ENCODE measurements at regions not wholly inside any gene's neighbourhood (a gene's known extent, or its start where the extent isn't known, plus 50 kb on each side); places are given as distances from the start of the nearest gene placed in this dataset.

DNA sequence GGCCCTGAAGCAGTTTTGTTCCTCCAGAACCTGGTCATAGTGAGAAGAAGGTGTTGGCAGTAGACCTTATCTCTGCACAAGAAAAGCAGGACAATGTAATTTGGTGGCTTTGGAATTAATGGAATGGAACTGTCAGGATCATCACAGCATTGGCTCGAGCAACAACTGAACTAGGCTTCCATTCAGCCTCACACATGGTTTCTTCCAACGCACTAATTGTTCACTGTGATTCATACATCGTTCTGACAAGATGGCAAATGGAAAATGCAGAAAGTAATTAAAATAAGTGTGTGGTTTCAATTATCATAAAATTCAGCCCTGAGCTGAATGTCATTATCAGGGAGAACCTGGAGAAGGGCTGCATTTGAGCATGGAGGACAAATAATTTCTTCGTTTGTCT, 80.6 kb downstream of the MFSD1 start:
- Histone ChIP-seq H3K9me3 (ENCODE audit: low read depth, low read length) (no peaks in the 10 kb centered on the region), H3K4me3 (ENCODE audit: low read length) (no peak overlapping the region), H3K4me1 (ENCODE audit: insufficient read depth, low read length) (no peaks in the 10 kb centered on the region), H3K27me3 (ENCODE audit: insufficient read depth, low read length) (peaks cover 2% of the 10 kb centered on the region)

DNA sequence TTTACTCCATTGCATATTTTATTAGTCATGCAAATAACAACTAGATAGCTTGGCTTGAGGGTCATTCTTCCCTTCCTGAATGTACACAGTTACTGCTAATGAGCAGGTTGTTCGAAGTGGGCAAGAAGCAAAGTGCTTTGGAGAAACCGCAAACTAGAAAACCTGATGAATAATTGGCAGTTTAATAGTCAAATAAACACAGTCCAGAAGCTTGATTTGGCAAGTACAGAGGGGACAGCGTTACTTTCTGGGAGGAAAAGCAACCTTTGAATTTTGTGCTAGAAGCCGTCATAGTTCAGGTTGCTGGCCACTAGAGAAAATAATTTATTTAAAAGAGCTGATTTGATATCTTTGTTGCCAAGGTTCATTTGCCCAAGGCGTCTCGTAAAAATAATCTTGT, 94.9 kb downstream of the MFSD1 start:
- H3K9me3 ChIP-seq (ENCODE audit: low read depth, low read length) = no peaks in the 10 kb centered on the region
- no peaks in the 10 kb centered on the region for H3K27me3 ChIP-seq (ENCODE audit: insufficient read depth, low read length)
- H3K4me1 ChIP-seq (ENCODE audit: insufficient read depth, low read length) = no peaks in the 10 kb centered on the region
- no peak overlapping the region for H3K4me3 ChIP-seq (ENCODE audit: low read length)

DNA sequence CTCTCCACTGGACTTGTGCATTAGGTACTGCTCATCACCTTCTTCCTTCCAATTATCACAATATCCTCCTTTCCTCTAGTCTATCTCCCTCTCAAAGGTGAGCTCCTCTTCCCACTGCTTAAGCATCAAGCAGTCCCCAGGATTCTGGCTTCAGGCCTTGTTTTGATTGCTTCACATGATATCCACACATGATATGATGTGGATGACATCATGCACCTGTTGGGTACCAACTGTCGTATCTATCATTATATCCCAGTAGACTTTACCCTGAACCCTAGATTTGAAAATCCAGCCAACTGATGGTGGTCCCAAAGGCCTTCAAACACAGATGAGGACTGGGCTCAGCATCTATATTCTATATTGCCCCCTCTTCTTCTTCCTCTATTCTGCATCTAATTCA, 104.9 kb downstream of the MFSD1 start:
- no peaks in the 10 kb centered on the region for H3K27me3 ChIP-seq (ENCODE audit: insufficient read depth, low read length)
- H3K9me3 ChIP-seq (ENCODE audit: low read depth, low read length) = no peaks in the 10 kb centered on the region
- H3K4me1 ChIP-seq (ENCODE audit: insufficient read depth, low read length) = no peaks in the 10 kb centered on the region
- H3K4me3 ChIP-seq (ENCODE audit: low read length) = no peak overlapping the region

DNA sequence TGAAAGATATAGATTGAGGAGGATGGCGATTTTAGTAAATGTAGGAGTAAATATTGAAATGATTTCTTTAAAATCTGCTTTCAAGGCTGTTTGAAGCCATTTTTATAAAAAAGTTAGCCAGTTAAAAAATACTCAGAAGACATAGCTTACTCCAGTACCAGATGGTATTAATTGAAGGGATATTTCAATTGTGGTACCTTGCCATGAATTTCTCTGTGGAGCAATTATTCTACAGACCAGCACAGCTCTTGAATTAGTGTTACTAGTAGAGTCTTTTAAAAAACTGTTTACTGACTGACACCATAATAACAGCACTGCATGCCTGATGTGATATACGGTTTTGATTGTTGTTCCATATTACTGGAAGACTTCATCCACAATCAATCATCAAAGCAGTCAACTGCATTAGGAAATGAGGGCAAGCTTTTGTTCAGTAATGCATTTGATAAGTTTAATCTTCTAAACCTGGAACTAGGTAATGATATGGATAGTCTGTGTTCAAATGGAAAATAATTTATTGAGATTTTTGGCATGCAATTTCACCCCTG, 106.4 kb downstream of the MFSD1 start:
- Histone ChIP-seq H3K4me3 (ENCODE audit: low read length) (no peak overlapping the region), H3K9me3 (ENCODE audit: low read depth, low read length) (no peaks in the 10 kb centered on the region), H3K4me1 (ENCODE audit: insufficient read depth, low read length) (no peaks in the 10 kb centered on the region), H3K27me3 (ENCODE audit: insufficient read depth, low read length) (no peaks in the 10 kb centered on the region)

DNA sequence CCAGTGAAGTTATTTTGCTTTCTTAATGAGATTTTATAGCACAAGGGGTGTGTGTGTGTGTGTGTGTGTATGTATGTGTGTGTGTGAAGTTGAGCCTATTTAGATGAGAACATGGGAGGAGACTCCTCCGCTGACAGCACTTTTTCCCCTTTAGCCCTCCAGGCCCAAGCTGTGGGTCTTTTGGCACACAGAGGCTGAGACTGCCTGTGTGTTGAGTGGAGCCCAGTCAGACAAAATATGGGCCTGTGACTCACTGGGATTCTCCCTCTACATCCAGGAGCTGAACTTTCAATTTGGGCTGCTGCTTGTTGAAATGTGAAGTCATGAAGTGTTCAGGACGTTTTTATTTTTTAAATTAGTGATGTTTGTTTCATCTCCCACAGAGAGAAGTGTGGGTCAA, 108.0 kb downstream of the MFSD1 start:
- Histone ChIP-seq H3K4me1 (ENCODE audit: insufficient read depth, low read length) (no peaks in the 10 kb centered on the region), H3K4me3 (ENCODE audit: low read length) (no peak overlapping the region), H3K27me3 (ENCODE audit: insufficient read depth, low read length) (no peaks in the 10 kb centered on the region)

DNA sequence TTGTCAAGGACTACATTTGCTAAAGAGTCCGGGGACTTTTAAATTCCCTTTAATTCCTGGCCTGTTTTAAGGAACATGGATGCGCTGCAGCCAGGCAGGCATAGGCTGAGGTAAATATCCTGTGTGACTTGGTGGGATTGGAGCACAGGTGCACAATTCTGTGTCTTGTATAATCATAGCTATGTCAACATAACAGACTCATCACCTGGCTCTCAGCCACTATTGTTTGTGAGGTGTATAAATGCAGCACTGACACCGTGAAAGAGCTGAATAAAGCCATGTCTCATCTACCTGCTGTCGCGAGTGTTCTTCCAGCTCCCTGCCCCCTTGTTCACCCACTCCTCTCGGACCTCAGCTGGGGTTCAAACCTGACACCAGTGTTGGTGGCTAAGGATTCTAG, 109.7 kb downstream of the MFSD1 start:
- H3K9me3 ChIP-seq (ENCODE audit: low read depth, low read length) = no peaks in the 10 kb centered on the region
- H3K4me3 ChIP-seq (ENCODE audit: low read length) = no peak overlapping the region
- no peaks in the 10 kb centered on the region for H3K27me3 ChIP-seq (ENCODE audit: insufficient read depth, low read length)
- no peaks in the 10 kb centered on the region for H3K4me1 ChIP-seq (ENCODE audit: insufficient read depth, low read length)

More for the DNA sequence above, 108.0 kb downstream of the MFSD1 start:
- H3K9me3 ChIP-seq (ENCODE audit: low read depth, low read length) = no peaks in the 10 kb centered on the region

DNA sequence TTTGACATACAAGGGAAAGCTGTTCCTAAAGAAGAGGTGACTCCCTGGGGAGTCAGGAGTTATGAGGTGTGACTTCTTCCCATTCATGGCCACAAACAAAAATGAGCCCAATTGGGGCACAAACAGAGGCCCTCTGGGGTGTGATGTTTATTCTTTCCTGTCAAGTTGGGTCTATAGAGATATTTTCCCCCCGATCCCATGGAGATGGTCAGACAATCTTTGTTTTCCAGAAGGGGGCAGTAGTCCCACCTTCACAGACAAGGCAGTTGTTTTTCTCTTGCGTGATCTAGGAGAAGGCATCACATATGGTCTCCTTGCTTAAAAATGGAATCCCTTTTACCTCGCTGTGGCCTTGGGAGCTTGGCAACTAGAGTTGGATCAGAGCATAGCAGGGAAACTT, 110.3 kb downstream of the MFSD1 start:
- Histone ChIP-seq H3K27me3 (ENCODE audit: insufficient read depth, low read length) (no peaks in the 10 kb centered on the region), H3K9me3 (ENCODE audit: low read depth, low read length) (no peaks in the 10 kb centered on the region), H3K4me3 (ENCODE audit: low read length) (no peak overlapping the region), H3K4me1 (ENCODE audit: insufficient read depth, low read length) (no peaks in the 10 kb centered on the region)

DNA sequence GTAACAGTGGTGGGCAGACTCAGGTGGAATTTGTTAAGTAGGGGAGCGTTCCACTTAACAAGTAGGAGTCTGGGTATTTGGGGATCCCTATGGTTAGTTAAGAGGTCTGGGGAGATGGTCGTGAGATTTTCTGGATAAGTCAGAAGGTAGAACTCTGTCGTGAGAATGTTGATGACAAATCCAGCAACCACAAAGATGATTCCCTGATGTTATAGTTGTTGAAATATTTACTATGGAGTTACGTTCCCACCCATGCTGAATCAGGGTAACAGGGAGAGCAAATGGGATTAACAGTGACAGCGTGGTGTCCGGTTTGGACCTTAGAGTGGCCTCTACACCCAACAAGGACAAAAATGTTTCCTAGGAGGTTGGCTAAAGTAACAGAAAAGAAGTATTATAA, 110.8 kb downstream of the MFSD1 start:
- Histone ChIP-seq H3K27me3 (ENCODE audit: insufficient read depth, low read length) (no peaks in the 10 kb centered on the region), H3K4me3 (ENCODE audit: low read length) (no peak overlapping the region), H3K4me1 (ENCODE audit: insufficient read depth, low read length) (no peaks in the 10 kb centered on the region), H3K9me3 (ENCODE audit: low read depth, low read length) (no peaks in the 10 kb centered on the region)

DNA sequence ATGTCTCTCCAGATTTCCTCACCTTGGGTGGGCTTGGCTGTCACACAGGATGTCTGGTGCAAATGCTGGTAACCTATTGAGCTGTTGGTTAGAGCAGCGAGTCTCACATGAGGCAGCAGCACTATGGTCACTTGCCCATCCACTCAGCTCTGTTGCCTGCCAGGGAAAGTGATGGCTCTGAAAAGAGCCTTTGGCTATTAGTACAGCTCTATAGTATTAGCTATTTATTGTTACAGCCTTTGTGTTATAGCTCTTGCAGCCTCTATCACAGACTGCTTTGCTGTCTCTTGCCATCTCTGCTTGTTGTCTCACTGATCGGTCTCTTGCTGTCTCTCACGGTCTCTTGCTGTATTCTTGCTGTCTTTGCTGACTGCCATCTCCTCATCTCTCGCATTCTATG, 114.3 kb downstream of the MFSD1 start:
- no peaks in the 10 kb centered on the region for H3K9me3 ChIP-seq (ENCODE audit: low read depth, low read length)
- H3K4me1 ChIP-seq (ENCODE audit: insufficient read depth, low read length) = no peaks in the 10 kb centered on the region
- no peak overlapping the region for H3K4me3 ChIP-seq (ENCODE audit: low read length)
- H3K27me3 ChIP-seq (ENCODE audit: insufficient read depth, low read length) = no peaks in the 10 kb centered on the region

DNA sequence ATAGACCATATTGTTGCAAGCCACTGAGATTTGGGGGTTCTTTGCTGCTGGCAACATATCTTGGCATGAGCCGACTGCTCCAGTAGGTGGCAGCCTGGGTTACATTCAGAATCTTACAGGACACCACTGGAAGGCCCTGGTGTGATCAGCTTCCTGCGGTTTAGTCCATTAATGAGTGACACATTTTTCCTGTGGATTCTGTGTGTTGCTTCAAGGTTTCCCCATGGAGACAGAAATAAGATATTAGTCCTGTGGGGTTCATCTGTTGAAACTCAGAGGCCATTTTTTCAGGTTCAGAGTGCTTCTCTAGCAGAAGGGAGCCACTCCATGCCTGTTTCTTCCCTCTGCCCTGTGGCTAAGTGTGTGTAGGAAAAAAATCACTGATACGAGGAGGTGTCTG, 116.2 kb downstream of the MFSD1 start:
- Histone ChIP-seq H3K4me3 (ENCODE audit: low read length) (no peak overlapping the region), H3K9me3 (ENCODE audit: low read depth, low read length) (no peaks in the 10 kb centered on the region), H3K27me3 (ENCODE audit: insufficient read depth, low read length) (no peaks in the 10 kb centered on the region), H3K4me1 (ENCODE audit: insufficient read depth, low read length) (no peaks in the 10 kb centered on the region)

DNA sequence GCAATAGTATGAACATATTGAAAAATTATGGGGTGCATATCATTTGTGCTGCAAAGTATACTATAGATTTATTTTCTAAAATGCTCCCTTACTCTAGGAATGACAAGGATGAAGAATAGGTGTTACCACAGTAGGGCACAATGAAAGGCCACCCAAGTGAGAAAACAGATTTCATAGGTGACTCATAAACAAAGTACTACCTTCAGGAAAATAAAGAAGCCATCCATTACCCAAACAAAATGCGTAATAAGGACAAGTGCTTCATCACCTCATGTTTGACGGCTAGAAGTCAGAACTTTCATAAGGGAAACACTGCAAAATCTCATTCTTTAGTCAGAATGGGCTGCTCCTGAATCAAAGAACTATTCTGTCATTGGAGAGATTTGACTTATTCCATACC, 116.6 kb downstream of the MFSD1 start:
- no peaks in the 10 kb centered on the region for H3K9me3 ChIP-seq (ENCODE audit: low read depth, low read length)
- H3K4me1 ChIP-seq (ENCODE audit: insufficient read depth, low read length) = no peaks in the 10 kb centered on the region
- no peak overlapping the region for H3K4me3 ChIP-seq (ENCODE audit: low read length)
- no peaks in the 10 kb centered on the region for H3K27me3 ChIP-seq (ENCODE audit: insufficient read depth, low read length)

DNA sequence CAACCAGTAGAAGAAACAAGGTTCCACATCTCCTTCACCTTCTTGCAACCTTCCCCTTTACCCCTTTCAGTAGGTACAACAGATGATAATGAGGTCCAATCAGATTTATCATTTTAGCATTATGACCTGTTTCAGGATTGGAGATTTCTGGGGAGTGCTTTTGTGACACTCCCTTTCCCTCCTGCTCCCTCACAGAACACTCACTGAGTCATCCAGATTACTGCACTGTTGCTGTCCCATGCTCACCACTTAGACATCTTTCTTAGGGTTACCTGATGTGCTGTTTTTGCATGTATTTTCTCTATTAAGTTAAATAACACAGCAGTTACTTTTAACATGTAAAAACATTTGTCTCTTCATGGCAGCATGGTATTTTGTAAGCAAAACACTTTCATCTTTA, 118.5 kb downstream of the MFSD1 start:
- Histone ChIP-seq H3K27me3 (ENCODE audit: insufficient read depth, low read length) (no peaks in the 10 kb centered on the region), H3K9me3 (ENCODE audit: low read depth, low read length) (no peaks in the 10 kb centered on the region), H3K4me3 (ENCODE audit: low read length) (no peak overlapping the region), H3K4me1 (ENCODE audit: insufficient read depth, low read length) (no peaks in the 10 kb centered on the region)

DNA sequence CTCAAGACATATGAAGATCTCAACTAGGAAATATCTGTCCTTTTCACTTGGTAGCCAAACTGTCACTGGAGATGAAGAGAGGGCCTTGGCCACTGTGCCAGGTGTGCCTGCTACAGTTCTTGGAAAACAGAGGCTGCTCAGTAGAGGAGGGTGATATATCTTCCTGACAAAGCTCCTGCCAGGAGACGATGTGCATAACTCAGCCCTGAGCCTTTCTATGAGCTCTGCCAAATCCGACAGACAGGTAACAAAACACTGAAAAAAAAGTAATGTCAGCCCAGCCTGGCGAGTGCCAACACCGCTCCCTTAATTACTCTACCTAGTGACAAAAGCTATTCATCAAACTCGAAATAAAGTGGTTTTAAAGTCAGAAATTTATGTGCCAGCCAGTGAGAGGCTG, 123.2 kb downstream of the MFSD1 start:
- no peaks in the 10 kb centered on the region for H3K9me3 ChIP-seq (ENCODE audit: low read depth, low read length)
- H3K4me3 ChIP-seq (ENCODE audit: low read length) = no peak overlapping the region
- H3K27me3 ChIP-seq (ENCODE audit: insufficient read depth, low read length) = no peaks in the 10 kb centered on the region
- H3K4me1 ChIP-seq (ENCODE audit: insufficient read depth, low read length) = no peaks in the 10 kb centered on the region

DNA sequence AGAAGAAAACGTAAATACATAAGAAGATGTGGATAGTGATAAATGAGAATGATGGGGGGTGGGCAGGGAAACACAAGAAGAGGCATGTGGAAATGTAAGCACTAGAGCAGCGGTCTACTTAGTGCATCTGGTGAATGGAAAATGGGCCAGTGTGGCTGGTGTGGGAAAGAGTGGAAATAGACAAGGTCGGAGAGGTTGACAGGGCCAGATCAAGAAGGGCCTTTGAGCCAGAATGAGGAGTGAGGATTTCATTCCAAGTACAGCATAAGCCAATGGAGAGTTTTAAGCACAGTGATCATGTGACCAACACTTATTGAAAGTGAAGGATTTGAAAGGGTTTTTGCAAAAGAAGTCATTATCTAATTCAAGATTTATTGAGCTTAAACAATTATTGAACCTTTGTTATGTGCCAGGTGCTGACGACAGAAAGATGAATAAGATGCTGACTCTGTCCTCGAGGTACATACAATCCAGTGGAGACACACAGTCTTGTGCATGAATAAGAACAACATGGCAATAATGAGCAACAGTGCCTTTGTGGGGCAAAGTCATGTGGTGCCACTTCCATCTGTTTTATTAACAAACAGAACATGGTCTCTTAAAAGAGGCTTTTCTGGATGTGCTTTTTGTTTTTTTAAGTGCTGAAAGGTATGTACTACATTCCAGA, 124.1 kb downstream of the MFSD1 start:
- Histone ChIP-seq H3K4me1 (ENCODE audit: insufficient read depth, low read length) (no peaks in the 10 kb centered on the region), H3K27me3 (ENCODE audit: insufficient read depth, low read length) (no peaks in the 10 kb centered on the region), H3K9me3 (ENCODE audit: low read depth, low read length) (no peaks in the 10 kb centered on the region), H3K4me3 (ENCODE audit: low read length) (no peak overlapping the region)

DNA sequence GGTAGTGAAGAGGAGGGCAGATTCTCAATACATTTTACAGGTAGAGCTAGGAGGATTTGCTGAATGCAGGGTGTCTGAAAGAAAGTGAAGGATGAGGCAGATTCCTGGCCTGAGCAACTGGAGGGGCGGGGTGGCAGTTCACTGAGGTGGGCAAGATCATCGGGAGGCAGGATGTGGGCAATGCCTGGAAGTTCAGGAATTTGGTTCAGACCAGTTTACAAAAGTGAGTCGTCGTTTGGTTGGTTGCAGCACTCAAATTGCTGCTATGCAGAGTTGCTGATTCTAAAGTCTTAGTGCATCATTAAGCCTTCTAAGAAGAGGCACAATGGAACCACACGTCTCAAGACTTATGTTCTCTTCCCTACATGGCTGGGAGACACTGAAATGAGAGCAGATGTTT, 134.0 kb downstream of the MFSD1 start:
- no peak overlapping the region for H3K4me3 ChIP-seq (ENCODE audit: low read length)
- no peaks in the 10 kb centered on the region for H3K9me3 ChIP-seq (ENCODE audit: low read depth, low read length)
- no peaks in the 10 kb centered on the region for H3K27me3 ChIP-seq (ENCODE audit: insufficient read depth, low read length)
- H3K4me1 ChIP-seq (ENCODE audit: insufficient read depth, low read length) = no peaks in the 10 kb centered on the region

DNA sequence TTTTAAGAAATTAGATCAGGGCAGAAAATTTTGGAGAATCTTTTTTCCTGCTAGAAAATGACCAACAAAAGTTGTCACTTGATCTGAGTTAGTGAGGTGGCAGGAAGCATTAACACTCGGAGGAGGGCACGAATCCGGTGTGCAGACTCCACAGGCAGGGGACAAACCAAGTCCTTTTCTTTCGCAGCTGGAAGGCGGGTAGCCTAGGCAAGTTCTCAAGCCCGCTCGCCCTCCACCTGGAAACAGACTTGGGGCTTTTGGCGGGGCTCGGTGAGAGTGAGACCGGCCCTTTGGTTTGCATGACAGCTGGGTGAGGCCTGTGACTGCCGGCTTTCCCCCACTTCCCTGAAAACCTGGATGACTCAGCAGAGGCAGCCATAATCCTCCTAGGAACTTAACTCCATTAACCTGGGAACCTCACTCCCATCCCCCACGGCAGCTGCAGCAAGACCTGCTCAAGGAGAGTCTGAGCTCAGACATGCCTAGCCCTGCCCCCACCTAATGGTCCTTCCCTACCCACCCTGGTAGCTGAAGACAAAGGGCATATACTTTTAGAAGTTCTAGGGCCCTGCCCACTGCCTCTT, 134.8 kb downstream of the MFSD1 start:
- Histone ChIP-seq H3K27me3 (ENCODE audit: insufficient read depth, low read length) (no peaks in the 10 kb centered on the region), H3K4me3 (ENCODE audit: low read length) (no peak overlapping the region), H3K4me1 (ENCODE audit: insufficient read depth, low read length) (no peaks in the 10 kb centered on the region), H3K9me3 (ENCODE audit: low read depth, low read length) (no peaks in the 10 kb centered on the region)
